Natural killer cell treated with Interleukin-12 subunit alpha and Interleukin-12 subunit beta and Interleukin-15 and Interleukin-18, amount 100 ng/mL, for 72 hours (primary cell): ENCODE measurements at regions not wholly inside any gene's neighbourhood (a gene's known extent, or its start where the extent isn't known, plus 50 kb on each side); places are given as distances from the start of the nearest gene placed in this dataset.

Experiments used
- ATAC-seq, 2 donors: fragments of 150-1000 bp; cut with Tn5 transposase in 1 of 2; sonication (Bioruptor Pico), chemical (Tn5 transposase) in 1 of 2; 2 replicates each; pipeline ENCODE4 v1.10.0; 2021
- DNase-seq: peaks from one replicate; pipeline ENCODE4 v3.0.0; 2022; ENCODE audit warnings: low spot score
- H3K27ac Mint-ChIP-seq, 2 donors: 1 replicate in 1 of 2; 2 replicates in 1 of 2; pipeline ENCODE4 v1.8.0; 2022; ENCODE audit warnings: mixed read lengths in 2 of 2, mild to moderate bottlenecking in 1 of 2, moderate library complexity in 1 of 2
- H3K27me3 Mint-ChIP-seq, 2 donors: 1 replicate in 1 of 2; 2 replicates in 1 of 2; pipeline ENCODE4 v1.8.0; 2022; ENCODE audit warnings: mixed read lengths in 2 of 2
- H3K36me3 Mint-ChIP-seq: one replicate; pipeline ENCODE4 v1.8.0; 2022; ENCODE audit warnings: mixed read lengths
- H3K4me1 Mint-ChIP-seq, 2 donors: 1 replicate in 1 of 2; 2 replicates in 1 of 2; pipeline ENCODE4 v1.8.0; 2022; ENCODE audit warnings: low read depth in 2 of 2, mixed read lengths in 2 of 2, mild to moderate bottlenecking in 1 of 2
- H3K4me3 Mint-ChIP-seq: one replicate; pipeline ENCODE4 v1.8.0; 2022; ENCODE audit warnings: mixed read lengths
- H3K9me3 Mint-ChIP-seq: 2 replicates; pipeline ENCODE4 v1.8.0; 2022; ENCODE audit warnings: mixed read lengths

- Mint-ChIP-seq H3K9me3 (peaks cover 9% of the 10 kb centered on the region), H3K27me3 (peaks cover 0 to 14% of the 10 kb centered on the region in 2 donors), H3K36me3 (no peaks in the 10 kb centered on the region), H3K4me3 (no peak overlapping the region), H3K4me1 (no peaks in the 10 kb centered on the region), H3K27ac (no peak overlapping the region)
- ATAC-seq: no peak
- DNase-seq: no peak
Observed at GRCh38 chr11:81655351-81655750, 1078.3 kb downstream of the FAM181B start.

DNA sequence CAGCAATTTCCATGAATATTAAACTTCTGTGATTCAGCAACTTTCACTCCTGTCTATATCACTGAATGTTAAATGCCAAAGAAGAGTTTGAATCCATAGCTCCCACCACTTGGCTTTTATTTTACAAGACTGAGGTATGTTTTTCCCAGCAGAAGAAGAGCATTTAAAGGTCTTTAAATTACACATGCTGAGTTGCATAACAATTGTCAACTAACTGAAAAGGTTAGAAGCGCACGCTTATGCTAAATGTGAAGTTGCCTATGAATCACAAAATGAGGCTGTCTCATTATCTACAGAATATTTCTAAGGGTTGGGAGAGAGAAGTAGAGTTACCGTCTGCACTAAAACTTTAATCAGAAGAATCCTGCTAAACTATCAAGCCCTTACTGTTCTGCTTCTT lies 1086.3 kb downstream of the FAM181B start:
- ATAC-seq: no peak
- H3K9me3 Mint-ChIP-seq: no peaks in the 10 kb centered on the region

DNA sequence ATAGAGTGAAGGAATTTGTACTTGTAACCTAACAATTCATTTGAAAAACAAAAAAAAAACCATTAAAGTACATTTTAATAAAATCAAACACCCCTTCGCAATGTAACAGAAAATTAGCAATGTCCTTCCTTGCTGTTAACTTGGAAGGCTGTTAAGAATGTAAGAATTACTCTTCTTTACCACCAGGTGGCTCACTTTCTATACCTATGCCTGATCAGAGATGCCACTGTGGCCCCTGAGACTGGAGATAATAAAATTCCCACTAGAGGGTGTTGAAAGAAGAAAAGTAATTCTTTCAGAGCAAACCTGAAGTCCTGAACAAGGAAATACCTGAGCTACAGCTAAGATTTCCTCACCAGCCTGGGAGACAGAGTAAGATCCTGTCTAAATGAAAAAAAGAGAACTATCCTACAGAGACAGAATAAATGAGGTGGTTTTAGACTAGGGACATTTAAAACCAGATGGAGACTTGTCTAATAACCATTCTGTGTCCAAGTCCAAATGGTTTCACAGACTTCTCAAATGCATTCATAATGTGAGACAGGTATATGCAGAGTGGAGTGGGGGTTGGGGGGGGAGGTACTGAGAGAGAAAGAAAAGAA lies 1089.3 kb downstream of the FAM181B start:
- H3K4me1 Mint-ChIP-seq: no peaks in the 10 kb centered on the region
- H3K36me3 Mint-ChIP-seq: no peaks in the 10 kb centered on the region
- ATAC-seq (no peak), DNase-seq (no peak)
- H3K27ac Mint-ChIP-seq: no peak overlapping the region
- H3K4me3 Mint-ChIP-seq: no peak overlapping the region
- H3K27me3 Mint-ChIP-seq: peaks cover 0 to 17% of the 10 kb centered on the region in 2 donors
- no peaks in the 10 kb centered on the region for H3K9me3 Mint-ChIP-seq

More for the DNA sequence above, 1086.3 kb downstream of the FAM181B start:
- Mint-ChIP-seq H3K4me3 (no peak overlapping the region), H3K36me3 (no peaks in the 10 kb centered on the region), H3K4me1 (no peaks in the 10 kb centered on the region), H3K27ac (no peak overlapping the region), H3K27me3 (peaks cover 0 to 25% of the 10 kb centered on the region in 2 donors)
- DNase-seq: no peak

- H3K27ac Mint-ChIP-seq: no peak overlapping the region
- ATAC-seq (no peak), DNase-seq (no peak)
- no peaks in the 10 kb centered on the region for H3K9me3 Mint-ChIP-seq
- no peaks in the 10 kb centered on the region for H3K4me1 Mint-ChIP-seq
- no peak overlapping the region for H3K4me3 Mint-ChIP-seq
- no peaks in the 10 kb centered on the region for H3K27me3 Mint-ChIP-seq
- no peaks in the 10 kb centered on the region for H3K36me3 Mint-ChIP-seq
Observed at GRCh38 chr11:81634483-81634882, 1099.2 kb downstream of the FAM181B start.

GRCh38 chr11:81602508-81602907 lies 1131.2 kb downstream of the FAM181B start:
- no peak overlapping the region for H3K4me3 Mint-ChIP-seq
- ATAC-seq: no peak
- no peak for DNase-seq
- H3K27ac Mint-ChIP-seq: no peak overlapping the region
- H3K27me3 Mint-ChIP-seq: no peaks in the 10 kb centered on the region
- no peaks in the 10 kb centered on the region for H3K36me3 Mint-ChIP-seq
- H3K4me1 Mint-ChIP-seq: no peaks in the 10 kb centered on the region
- H3K9me3 Mint-ChIP-seq: peaks cover 6% of the 10 kb centered on the region

DNA sequence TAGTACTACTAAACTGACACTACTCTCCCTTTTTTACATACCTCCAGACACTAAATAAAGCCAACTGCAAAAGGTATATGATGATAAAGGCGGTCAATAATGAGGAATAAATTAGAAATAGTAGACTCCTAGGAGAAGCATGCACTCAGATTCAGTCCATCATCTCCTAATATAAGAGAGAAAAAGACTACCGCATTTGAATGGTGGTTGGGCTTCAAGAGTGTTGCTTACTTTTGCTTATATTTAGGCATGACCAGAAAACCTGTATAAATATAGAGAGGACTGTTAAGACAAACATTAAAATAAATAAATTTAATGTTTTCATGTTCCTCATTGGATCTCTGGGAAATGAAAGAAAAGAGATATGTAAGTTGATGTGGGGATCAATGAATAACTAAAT lies 1137.0 kb downstream of the FAM181B start:
- Mint-ChIP-seq H3K4me3 (no peak overlapping the region), H3K36me3 (no peaks in the 10 kb centered on the region), H3K9me3 (peaks cover 2% of the 10 kb centered on the region), H3K27ac (no peak overlapping the region), H3K4me1 (no peaks in the 10 kb centered on the region), H3K27me3 (no peaks in the 10 kb centered on the region)
- no peak for ATAC-seq
- DNase-seq: no peak

DNA sequence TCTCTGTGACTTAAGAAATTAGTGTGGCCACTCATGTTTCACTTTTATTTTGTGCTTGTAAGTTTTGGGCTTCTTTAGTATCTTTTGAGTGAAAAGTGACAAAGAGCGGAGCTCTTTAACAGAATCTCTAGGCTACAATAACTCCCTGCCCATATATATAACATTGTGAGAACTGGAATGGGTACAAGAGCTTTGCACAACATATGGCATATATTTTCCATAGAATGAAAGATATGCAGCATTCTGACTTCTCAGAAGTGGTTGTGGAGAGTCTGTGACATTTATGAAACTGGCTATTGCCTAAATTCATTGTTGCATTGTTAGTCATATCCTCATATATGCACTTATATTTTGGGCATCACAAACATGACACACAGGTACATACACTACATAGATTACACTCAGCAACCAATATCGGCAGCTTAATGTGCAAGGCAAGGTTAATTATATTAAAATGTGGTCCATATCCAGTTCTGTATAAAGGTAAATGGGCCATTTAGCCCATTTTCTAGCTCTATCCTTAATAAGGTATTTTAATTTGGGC lies 1148.2 kb downstream of the FAM181B start:
- H3K4me1 Mint-ChIP-seq: no peaks in the 10 kb centered on the region
- no peaks in the 10 kb centered on the region for H3K27me3 Mint-ChIP-seq
- H3K9me3 Mint-ChIP-seq: no peaks in the 10 kb centered on the region
- H3K4me3 Mint-ChIP-seq: no peak overlapping the region
- ATAC-seq (no peak), DNase-seq (no peak)
- no peak overlapping the region for H3K27ac Mint-ChIP-seq
- no peaks in the 10 kb centered on the region for H3K36me3 Mint-ChIP-seq

DNA sequence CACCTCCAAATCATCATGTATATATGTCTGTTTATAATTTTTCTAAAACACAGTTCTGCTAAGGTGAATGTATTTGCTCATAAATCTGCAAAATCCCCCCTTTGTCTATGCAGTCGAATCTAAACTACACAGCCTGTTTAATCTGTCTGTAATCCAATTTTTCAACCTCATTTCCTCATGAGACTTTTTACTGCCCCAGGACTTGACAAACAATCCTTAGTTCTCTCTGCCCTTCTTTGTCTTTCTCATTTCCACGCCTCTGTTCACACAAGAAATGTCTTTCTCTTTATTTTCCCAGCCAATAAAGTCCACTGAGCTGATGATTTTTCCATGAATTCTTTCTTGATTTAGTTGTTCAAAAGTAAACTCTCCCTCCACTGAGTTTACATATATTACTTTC lies 1154.3 kb downstream of the FAM181B start:
- ATAC-seq (no peak), DNase-seq (no peak)
- Mint-ChIP-seq H3K4me1 (no peaks in the 10 kb centered on the region), H3K27ac (no peak overlapping the region), H3K27me3 (no peaks in the 10 kb centered on the region), H3K9me3 (no peaks in the 10 kb centered on the region), H3K36me3 (no peaks in the 10 kb centered on the region), H3K4me3 (no peak overlapping the region)

GRCh38 chr11:81578571-81578970 lies 1155.1 kb downstream of the FAM181B start:
- H3K27me3 Mint-ChIP-seq: no peaks in the 10 kb centered on the region
- no peak overlapping the region for H3K4me3 Mint-ChIP-seq
- no peaks in the 10 kb centered on the region for H3K4me1 Mint-ChIP-seq
- DNase-seq (no peak), ATAC-seq (no peak)
- H3K9me3 Mint-ChIP-seq: no peaks in the 10 kb centered on the region
- H3K27ac Mint-ChIP-seq: no peak overlapping the region
- H3K36me3 Mint-ChIP-seq: no peaks in the 10 kb centered on the region

DNA sequence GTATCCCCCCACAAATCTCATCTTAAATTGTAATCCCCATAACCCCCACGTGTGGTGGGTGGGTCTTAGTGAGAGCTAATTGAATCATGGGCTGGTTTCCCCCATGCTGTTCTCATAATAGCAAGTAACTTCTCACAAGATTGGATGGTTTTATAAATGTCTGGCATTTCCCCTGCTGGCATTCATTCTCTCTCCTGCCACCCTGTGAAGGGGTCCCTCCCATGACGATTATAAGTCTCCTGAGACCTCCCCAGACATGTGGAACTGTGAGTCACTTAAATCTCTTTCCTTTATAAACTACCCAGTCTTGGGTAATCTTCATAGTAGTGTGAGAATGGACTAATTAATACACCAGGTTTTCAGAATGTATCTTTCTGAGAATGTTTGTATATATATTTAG lies 1159.4 kb downstream of the FAM181B start:
- Mint-ChIP-seq H3K27me3 (no peaks in the 10 kb centered on the region), H3K9me3 (no peaks in the 10 kb centered on the region), H3K4me1 (no peaks in the 10 kb centered on the region), H3K36me3 (no peaks in the 10 kb centered on the region), H3K4me3 (no peak overlapping the region), H3K27ac (no peak overlapping the region)
- ATAC-seq: no peak
- DNase-seq: no peak

- H3K4me1 Mint-ChIP-seq: no peaks in the 10 kb centered on the region
- no peaks in the 10 kb centered on the region for H3K27me3 Mint-ChIP-seq
- DNase-seq: no peak
- H3K4me3 Mint-ChIP-seq: no peak overlapping the region
- no peak for ATAC-seq
- H3K36me3 Mint-ChIP-seq: no peaks in the 10 kb centered on the region
- no peak overlapping the region for H3K27ac Mint-ChIP-seq
- no peaks in the 10 kb centered on the region for H3K9me3 Mint-ChIP-seq
Observed at GRCh38 chr11:81573367-81573766, 1160.3 kb downstream of the FAM181B start.

GRCh38 chr11:81570669-81571068 lies 1163.0 kb downstream of the FAM181B start:
- Mint-ChIP-seq H3K4me3 (no peak overlapping the region), H3K27me3 (no peaks in the 10 kb centered on the region), H3K4me1 (no peaks in the 10 kb centered on the region), H3K9me3 (peaks cover 4% of the 10 kb centered on the region), H3K36me3 (no peaks in the 10 kb centered on the region), H3K27ac (no peak overlapping the region)
- ATAC-seq (no peak), DNase-seq (no peak)

GRCh38 chr11:81569999-81570398 lies 1163.7 kb downstream of the FAM181B start:
- no peak overlapping the region for H3K27ac Mint-ChIP-seq
- DNase-seq (no peak), ATAC-seq (no peak)
- peaks cover 10% of the 10 kb centered on the region for H3K9me3 Mint-ChIP-seq
- H3K36me3 Mint-ChIP-seq: no peaks in the 10 kb centered on the region
- no peaks in the 10 kb centered on the region for H3K27me3 Mint-ChIP-seq
- H3K4me1 Mint-ChIP-seq: no peaks in the 10 kb centered on the region
- no peak overlapping the region for H3K4me3 Mint-ChIP-seq

DNA sequence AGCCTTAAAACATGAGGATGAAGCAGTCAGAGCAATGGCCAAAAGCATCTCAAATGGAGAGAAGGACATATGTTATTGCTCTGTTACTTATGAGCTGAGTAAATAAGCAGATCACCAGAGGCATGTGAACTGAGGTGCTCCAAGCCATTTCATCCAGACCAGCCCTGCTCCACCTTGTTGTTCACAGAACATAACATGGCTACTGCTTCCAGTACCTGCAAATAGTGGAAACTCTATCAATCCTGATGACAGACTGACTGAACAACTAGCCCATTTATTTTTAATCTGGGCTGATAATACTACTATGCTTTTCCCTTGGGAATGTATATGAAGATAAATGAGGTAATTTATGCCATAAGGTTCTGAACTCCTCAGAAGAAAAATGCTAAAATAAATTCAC lies 1164.7 kb downstream of the FAM181B start:
- DNase-seq: no peak
- Mint-ChIP-seq H3K4me1 (no peaks in the 10 kb centered on the region), H3K4me3 (no peak overlapping the region), H3K9me3 (peaks cover 15% of the 10 kb centered on the region), H3K27ac (no peak overlapping the region), H3K36me3 (no peaks in the 10 kb centered on the region), H3K27me3 (no peaks in the 10 kb centered on the region)
- ATAC-seq: no peak

GRCh38 chr11:81548123-81548522 lies 1185.5 kb downstream of the FAM181B start:
- no peak overlapping the region for H3K4me3 Mint-ChIP-seq
- H3K27ac Mint-ChIP-seq: no peak overlapping the region
- ATAC-seq (no peak), DNase-seq (no peak)
- H3K4me1 Mint-ChIP-seq: no peaks in the 10 kb centered on the region
- no peaks in the 10 kb centered on the region for H3K27me3 Mint-ChIP-seq
- H3K36me3 Mint-ChIP-seq: no peaks in the 10 kb centered on the region
- H3K9me3 Mint-ChIP-seq: peaks cover 10% of the 10 kb centered on the region
